CD14-positive monocyte (primary cell): ENCODE measurements at regions not wholly inside any gene's neighbourhood (a gene's known extent, or its start where the extent isn't known, plus 50 kb on each side); places are given as distances from the start of the nearest gene placed in this dataset.

Experiments
- DNase-seq, 3 donors: peaks; one replicate each; pipeline ENCODE4 v3.0.0-alpha.2; 2011 to 2022
- H2AFZ ChIP-seq: 2 replicates; pipeline ENCODE4 v1.6.0; 2012; ENCODE audit warnings: mild to moderate bottlenecking, low read depth, low read length, inconsistent platforms; ENCODE audit not compliant: insufficient read depth, poor library complexity, severe bottlenecking
- H3K27ac ChIP-seq, 2 donors: 1 replicate in 1 of 2; 2 replicates in 1 of 2; pipeline ENCODE4 v1.5.1; 2012 to 2013; ENCODE audit warnings: low read length in 2 of 2, control low read depth in 1 of 2, inconsistent platforms in 1 of 2, low read depth in 1 of 2, mild to moderate bottlenecking in 1 of 2
- H3K27me3 ChIP-seq, 2 donors: one replicate each; pipeline versions ENCODE4 v1.6.0 to v1.6.1; 2011 to 2013; ENCODE audit warnings: low read length in 2 of 2; ENCODE audit not compliant: control insufficient read depth in 2 of 2, insufficient read depth in 2 of 2
- H3K36me3 ChIP-seq, 2 donors: replicated peaks in 1 of 2; 1 replicate in 1 of 2; 2 replicates in 1 of 2; pipeline versions ENCODE4 v1.5.1 to v1.6.1; 2012 to 2013; ENCODE audit warnings: low read length in 2 of 2, control low read depth in 1 of 2, inconsistent platforms in 1 of 2, mild to moderate bottlenecking in 1 of 2; ENCODE audit not compliant: insufficient read depth in 2 of 2, control insufficient read depth in 1 of 2
- H3K4me1 ChIP-seq, 2 donors: 1 replicate in 1 of 2; 2 replicates in 1 of 2; pipeline versions ENCODE4 v1.5.1 to v1.6.1; 2012 to 2013; ENCODE audit warnings: low read length in 2 of 2, control low read depth in 1 of 2, inconsistent platforms in 1 of 2, mild to moderate bottlenecking in 1 of 2, moderate library complexity in 1 of 2; ENCODE audit not compliant: insufficient read depth in 2 of 2, control insufficient read depth in 1 of 2
- H3K4me2 ChIP-seq: replicated peaks from 2 replicates; pipeline ENCODE3; 2012; ENCODE audit warnings: low read length, moderate library complexity, mild to moderate bottlenecking; ENCODE audit not compliant: poor library complexity, severe bottlenecking; ENCODE audit errors: extremely low read depth
- H3K4me3 ChIP-seq, 3 experiments: fragments of 200-600 bp in 1 of 3; sonication (generic) in 1 of 3; replicated peaks in 1 of 3; 1 replicate in 2 of 3; 2 replicates in 1 of 3; pipeline ENCODE4 v1.5.1; 2011 to 2013; ENCODE audit warnings: low read length in 3 of 3, mild to moderate bottlenecking in 3 of 3, control low read depth in 2 of 3, low read depth in 2 of 3, inconsistent platforms in 1 of 3, moderate library complexity in 1 of 3
- H3K79me2 ChIP-seq: 2 replicates; pipeline ENCODE4 v1.6.0; 2012; ENCODE audit warnings: mild to moderate bottlenecking, control low read depth, inconsistent platforms, low read length, moderate library complexity; ENCODE audit not compliant: insufficient read depth
- H3K9ac ChIP-seq: 2 replicates; pipeline ENCODE4 v1.6.0; 2017; ENCODE audit warnings: low read length, mild to moderate bottlenecking; ENCODE audit not compliant: insufficient read depth, poor library complexity, severe bottlenecking
- H3K9me3 ChIP-seq, 2 donors: replicated peaks in 1 of 2; 1 replicate in 1 of 2; 2 replicates in 1 of 2; pipeline versions ENCODE4 v1.5.1 to v1.6.1; 2012 to 2013; ENCODE audit warnings: low read length in 2 of 2, control low read depth in 1 of 2; ENCODE audit not compliant: control insufficient read depth in 1 of 2, insufficient read depth in 1 of 2
- H4K20me1 ChIP-seq: 2 replicates; pipeline ENCODE4 v1.6.0; 2012; ENCODE audit warnings: mild to moderate bottlenecking, low read length, control low read depth, moderate library complexity; ENCODE audit not compliant: insufficient read depth
- H3K27ac Mint-ChIP-seq, 7 donors: one replicate each; pipeline ENCODE4 v1.8.0; 2020; ENCODE audit warnings: mild to moderate bottlenecking in 7 of 7, mixed read lengths in 7 of 7, moderate library complexity in 6 of 7, inconsistent platforms in 2 of 7
- H3K27me3 Mint-ChIP-seq, 3 donors: one replicate each; pipeline ENCODE4 v1.8.0; 2021 to 2022; ENCODE audit warnings: low read depth in 3 of 3, mild to moderate bottlenecking in 3 of 3, mixed read lengths in 3 of 3, moderate library complexity in 3 of 3, inconsistent platforms in 1 of 3
- H3K36me3 Mint-ChIP-seq, 2 donors: one replicate each; pipeline ENCODE4 v1.8.0; 2020; ENCODE audit warnings: mixed read lengths in 2 of 2, inconsistent platforms in 1 of 2, mild to moderate bottlenecking in 1 of 2
- H3K4me1 Mint-ChIP-seq: one replicate; pipeline ENCODE4 v1.8.0; 2020; ENCODE audit warnings: mild to moderate bottlenecking, mixed read lengths
- H3K4me3 Mint-ChIP-seq, 2 donors: one replicate each; pipeline ENCODE4 v1.8.0; 2020; ENCODE audit warnings: mild to moderate bottlenecking in 2 of 2, mixed read lengths in 2 of 2, moderate library complexity in 1 of 2
- H3K9me3 Mint-ChIP-seq, 7 donors: one replicate each; pipeline ENCODE4 v1.8.0; 2020 to 2022; ENCODE audit warnings: mixed read lengths in 7 of 7, mild to moderate bottlenecking in 6 of 7, moderate library complexity in 6 of 7, inconsistent platforms in 2 of 7
- CTCF ChIP-seq: fragments of 200-600 bp; IDR thresholded peaks from one replicate; pipeline ENCODE4 v1.8.0; 2022; ENCODE audit warnings: antibody characterized with exemption, mild to moderate bottlenecking
- WGBS: methylation state at CpG from one replicate; pipeline ENCODE4 v1.1.5; 2013; ENCODE audit warnings: missing lambda C conversion rate; ENCODE audit not compliant: insufficient coverage; 5-methylcytosine and 5-hydroxymethylcytosine counted together
- intact Hi-C, 2 donors: fragments of 100-400 bp; cut with micrococcal nuclease; formaldehyde crosslinking; loops; one replicate each; pipeline versions ENCODE4 v1.15.0 to v1.15.1; 2023

- Histone ChIP-seq H3K4me3 (no peak overlapping the region), H3K27me3 (no peaks in the 10 kb centered on the region), H3K9me3 (peaks cover 0 to 4% of the 10 kb centered on the region in 2 donors), H2AFZ (no peak overlapping the region), H3K27ac (no peak overlapping the region), H3K4me1 (no peaks in the 10 kb centered on the region), H4K20me1 (no peaks in the 10 kb centered on the region), H3K79me2 (no peaks in the 10 kb centered on the region), H3K36me3 (no peaks in the 10 kb centered on the region), H3K4me2 (no peak overlapping the region), H3K9ac (no peak overlapping the region)
- DNase-seq: no peak
- H3K36me3 Mint-ChIP-seq: no peaks in the 10 kb centered on the region
- H3K27me3 Mint-ChIP-seq: no peaks in the 10 kb centered on the region
- no peak overlapping the region for H3K4me3 Mint-ChIP-seq
- H3K9me3 Mint-ChIP-seq: peaks cover 0 to 4% (median 0%) of the 10 kb centered on the region in 7 donors
- no peaks in the 10 kb centered on the region for H3K4me1 Mint-ChIP-seq
- WGBS: 100% methylated on average over 3 of the region's 5 CpGs
- no peak for TF ChIP-seq CTCF
- intact Hi-C loops: no loop called here
- no peak overlapping the region for H3K27ac Mint-ChIP-seq
These were observed 882.1 kb upstream of the NUDT12 start for GRCh38 chr5:104444656-104445055.

GRCh38 chr5:104443706-104444105 lies 881.1 kb upstream of the NUDT12 start:
- no peak overlapping the region for H3K4me3 Mint-ChIP-seq
- H3K27ac Mint-ChIP-seq: no peak overlapping the region
- H3K27me3 ChIP-seq: no peaks in the 10 kb centered on the region
- H3K36me3 ChIP-seq: no peaks in the 10 kb centered on the region
- no peaks in the 10 kb centered on the region for H3K27me3 Mint-ChIP-seq
- H3K9me3 ChIP-seq: peaks cover 0 to 4% of the 10 kb centered on the region in 2 donors
- no peaks in the 10 kb centered on the region for H4K20me1 ChIP-seq
- H2AFZ ChIP-seq: no peak overlapping the region
- H3K4me1 Mint-ChIP-seq: no peaks in the 10 kb centered on the region
- H3K79me2 ChIP-seq: no peaks in the 10 kb centered on the region
- no peaks in the 10 kb centered on the region for H3K36me3 Mint-ChIP-seq
- H3K27ac ChIP-seq: no peak overlapping the region
- H3K9me3 Mint-ChIP-seq: peaks cover 0 to 2% (median 0%) of the 10 kb centered on the region in 7 donors
- no peaks in the 10 kb centered on the region for H3K4me1 ChIP-seq
- no peak overlapping the region for H3K9ac ChIP-seq
- DNase-seq: no peak
- intact Hi-C loops: no loop called here
- no peak overlapping the region for H3K4me3 ChIP-seq
- WGBS: 97% methylated on average over 13 of the region's 19 CpGs
- no peak overlapping the region for H3K4me2 ChIP-seq
- no peak for TF ChIP-seq CTCF
